GM18909 (cell line): ENCODE measurements at regions not wholly inside any gene's neighbourhood (a gene's known extent, or its start where the extent isn't known, plus 50 kb on each side); places are given as distances from the start of the nearest gene placed in this dataset.

Experiments used
- ATAC-seq: cut with Tn5 transposase; IDR thresholded peaks from one replicate; pipeline ENCODE4 v1.9.1; 2021; ENCODE audit warnings: mild to moderate bottlenecking; ENCODE audit not compliant: unreplicated experiment, poor library complexity

GRCh38 chr2:14684516-14684915 lies 52.0 kb downstream of the LRATD1 start:
- ATAC-seq = no peak

DNA sequence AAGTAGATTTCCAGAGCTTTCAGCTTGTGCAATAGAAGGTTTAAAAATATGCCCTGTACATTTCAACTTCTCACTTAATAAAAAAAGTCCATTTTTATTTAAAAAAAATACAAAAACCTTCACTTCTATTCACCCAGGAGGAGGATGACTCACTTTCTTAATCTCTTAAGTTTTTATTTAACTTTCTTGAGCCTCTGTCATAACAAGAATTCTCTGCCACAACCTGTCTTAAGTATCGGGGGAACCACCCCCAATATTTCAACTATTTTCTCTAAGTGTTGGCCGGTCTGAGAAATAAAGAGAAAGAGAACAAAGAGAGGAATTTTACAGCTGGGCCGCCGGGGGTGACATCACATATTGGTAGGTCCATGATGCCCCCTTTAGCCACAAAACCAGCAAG lies 58.4 kb downstream of the LRATD1 start:
- ATAC-seq = no peak

- no peak for ATAC-seq
Measured at GRCh38 chr2:14693874-14694273, 61.4 kb downstream of the LRATD1 start.

- ATAC-seq = no peak
Measured at GRCh38 chr2:14700753-14701152, 68.2 kb downstream of the LRATD1 start.

DNA sequence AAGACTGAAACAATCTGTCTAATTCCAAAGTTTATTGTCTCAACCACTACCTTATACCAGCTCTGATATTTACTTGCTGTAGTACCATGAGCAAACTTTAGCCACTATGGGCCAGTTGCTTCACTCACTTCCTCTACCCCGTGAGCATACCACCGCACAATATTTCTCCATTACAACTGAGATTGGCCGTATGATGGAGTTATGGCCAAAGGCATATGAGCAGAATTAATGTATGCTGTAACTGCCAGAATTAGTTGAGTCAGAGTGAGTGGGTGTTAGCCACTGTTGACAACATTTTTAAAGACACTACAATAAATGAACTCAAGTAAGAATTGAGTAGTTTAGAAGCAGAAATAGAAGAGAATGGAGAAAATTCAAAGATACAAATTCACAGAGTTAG lies 69.7 kb downstream of the LRATD1 start:
- ATAC-seq = no peak

GRCh38 chr2:14706201-14706600 lies 73.7 kb downstream of the LRATD1 start:
- no peak for ATAC-seq

- no peak for ATAC-seq
Measured at GRCh38 chr2:14712111-14712510, 79.6 kb downstream of the LRATD1 start.

GRCh38 chr2:14713248-14713647 lies 80.7 kb downstream of the LRATD1 start:
- no peak for ATAC-seq

GRCh38 chr2:14715600-14715999 lies 83.1 kb downstream of the LRATD1 start:
- no peak for ATAC-seq

DNA sequence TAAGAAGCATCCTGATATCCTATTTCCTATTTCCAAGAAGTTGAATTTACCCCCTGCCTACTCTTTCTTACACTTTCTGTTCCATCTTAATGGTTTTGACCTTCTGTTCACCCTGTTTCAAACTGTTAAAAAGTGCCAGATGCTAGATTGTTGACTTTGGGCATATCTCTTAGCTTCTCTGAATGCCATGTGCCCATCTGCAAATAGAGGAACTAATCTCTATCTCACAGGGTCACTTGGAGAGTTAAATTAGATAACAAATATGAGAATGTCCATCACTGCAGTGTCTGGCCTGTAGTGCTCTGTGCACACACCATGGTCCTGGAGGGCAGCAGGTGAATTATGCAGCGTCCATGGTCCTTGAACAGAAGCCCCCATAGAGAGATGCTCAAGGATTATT lies 83.8 kb downstream of the LRATD1 start:
- no peak for ATAC-seq

- ATAC-seq = no peak
Measured at GRCh38 chr2:14717131-14717530, 84.6 kb downstream of the LRATD1 start.

GRCh38 chr2:14720319-14720718 lies 87.8 kb downstream of the LRATD1 start:
- no peak for ATAC-seq

DNA sequence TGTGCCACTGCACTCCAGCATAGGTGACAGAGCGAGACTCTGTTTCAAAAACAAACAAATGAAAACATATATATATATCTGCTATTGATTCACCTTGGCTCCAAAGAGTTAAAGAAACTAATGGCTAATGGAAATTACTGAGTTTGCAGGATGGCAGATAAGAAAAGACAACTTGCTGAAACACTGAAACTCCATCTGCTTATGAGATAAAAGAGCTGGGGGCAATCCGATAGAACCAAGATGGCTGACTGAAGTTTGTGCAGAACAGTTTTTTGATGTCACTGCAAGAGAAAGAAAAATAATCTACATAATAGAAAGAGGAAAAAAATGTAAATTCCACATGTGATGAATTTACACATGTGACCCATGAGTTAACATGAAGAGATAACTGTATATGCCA lies 88.2 kb downstream of the LRATD1 start:
- ATAC-seq = no peak

DNA sequence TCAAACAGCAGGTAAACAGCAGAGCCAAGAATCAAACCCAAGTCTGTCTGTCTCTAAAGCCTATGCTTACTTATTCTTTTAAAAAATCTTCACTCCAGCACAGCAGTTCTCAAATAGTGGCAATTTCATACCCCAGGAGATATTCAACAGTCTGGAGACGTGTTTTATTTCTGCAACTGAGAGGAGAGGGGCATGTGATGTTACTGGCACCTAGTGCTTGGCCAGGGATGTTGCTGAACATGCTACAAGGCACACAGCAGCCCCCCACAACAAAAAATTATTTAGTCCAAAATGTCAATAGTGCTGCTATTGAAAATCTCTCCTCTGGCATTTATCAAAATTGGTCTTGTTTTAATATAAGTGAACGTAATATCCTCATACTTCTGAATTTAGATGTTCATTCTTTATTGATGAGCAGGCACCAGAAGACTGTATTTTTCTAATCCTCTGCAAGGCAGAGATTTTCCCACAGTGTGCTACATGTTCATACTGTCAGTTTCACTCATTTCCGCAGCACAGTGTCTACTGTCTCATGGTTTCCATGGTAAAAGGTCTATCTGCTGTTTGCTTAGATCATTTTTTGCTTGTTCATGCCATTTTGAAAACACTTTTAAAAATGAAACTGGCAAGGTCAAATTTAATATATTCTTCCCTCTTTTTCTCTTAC lies 90.5 kb downstream of the LRATD1 start:
- ATAC-seq = no peak

DNA sequence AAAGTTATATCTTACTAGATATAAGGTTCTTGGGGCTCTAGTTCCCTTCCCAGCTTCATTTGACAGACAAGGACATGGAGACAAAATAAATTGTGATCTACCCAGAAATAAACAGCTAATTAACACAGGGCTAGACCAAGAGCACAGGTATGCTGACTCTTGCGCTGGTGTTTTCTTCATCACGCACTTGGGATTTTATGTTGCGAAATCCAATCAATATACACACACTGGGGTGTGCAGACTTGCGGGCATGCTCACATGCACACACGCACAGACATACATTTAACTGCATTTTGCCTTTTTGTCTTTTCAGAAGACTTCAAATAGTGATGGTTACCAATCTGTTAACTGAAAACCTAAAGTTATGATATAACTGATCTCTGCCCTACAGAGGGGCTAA lies 91.2 kb downstream of the LRATD1 start:
- ATAC-seq = no peak

DNA sequence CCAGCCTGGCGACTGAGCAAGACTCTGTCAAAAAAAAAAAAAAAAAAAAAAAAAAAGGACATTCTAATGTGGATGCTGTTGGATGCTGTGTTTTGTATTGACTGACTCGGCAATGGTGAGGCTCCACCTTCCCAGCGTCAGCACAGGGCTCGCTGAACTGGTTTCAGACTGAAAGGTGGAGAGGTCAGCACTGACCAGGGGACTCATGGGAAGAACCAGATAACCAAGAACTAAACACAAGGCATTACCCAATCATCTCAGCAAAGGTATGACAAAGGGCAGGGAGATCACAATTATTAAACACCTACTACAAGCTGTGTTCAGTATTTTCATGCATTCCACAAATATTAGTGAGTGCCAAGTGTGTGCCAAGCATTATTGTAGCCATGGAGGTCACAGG lies 103.2 kb downstream of the LRATD1 start:
- no peak for ATAC-seq

DNA sequence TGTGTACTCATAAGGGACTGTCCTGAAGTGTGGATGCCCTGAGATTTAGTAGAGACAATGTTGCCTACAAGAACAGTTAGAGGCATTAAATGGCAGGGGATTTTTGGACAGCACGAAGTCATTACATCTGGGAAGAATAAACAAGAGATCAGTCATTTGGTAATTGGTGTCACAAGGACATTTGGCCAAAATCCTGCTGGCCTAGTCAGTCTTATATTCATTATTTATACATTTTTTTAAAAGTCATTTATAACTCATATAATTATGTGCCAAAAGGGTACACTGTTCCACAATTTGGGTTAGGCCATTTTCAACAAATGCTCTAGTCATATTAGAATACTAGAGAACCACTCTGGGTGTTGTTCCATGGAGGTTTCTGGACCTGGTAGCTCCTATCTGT lies 104.7 kb downstream of the LRATD1 start:
- ATAC-seq = no peak

DNA sequence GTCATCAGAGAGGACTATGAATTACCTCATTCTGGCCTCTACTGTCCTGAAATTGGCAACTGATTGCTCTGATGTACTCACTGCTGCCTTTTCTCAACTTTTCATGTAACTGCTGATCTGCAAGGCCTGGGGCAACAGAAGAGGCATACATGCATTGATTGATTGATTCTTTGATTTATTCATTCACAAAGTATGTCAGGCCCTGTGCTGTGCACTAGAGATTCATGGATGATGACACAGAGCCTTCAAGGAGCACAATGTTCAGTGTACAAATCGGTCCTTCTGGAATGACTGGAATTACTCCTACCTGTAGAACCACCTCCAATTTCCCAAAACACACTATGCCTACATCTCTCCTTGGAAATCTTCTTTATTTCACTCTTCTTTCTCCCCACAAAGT lies 111.3 kb downstream of the LRATD1 start:
- ATAC-seq = no peak

GRCh38 chr2:14745288-14746076 lies 113.0 kb downstream of the LRATD1 start:
- ATAC-seq = no peak

DNA sequence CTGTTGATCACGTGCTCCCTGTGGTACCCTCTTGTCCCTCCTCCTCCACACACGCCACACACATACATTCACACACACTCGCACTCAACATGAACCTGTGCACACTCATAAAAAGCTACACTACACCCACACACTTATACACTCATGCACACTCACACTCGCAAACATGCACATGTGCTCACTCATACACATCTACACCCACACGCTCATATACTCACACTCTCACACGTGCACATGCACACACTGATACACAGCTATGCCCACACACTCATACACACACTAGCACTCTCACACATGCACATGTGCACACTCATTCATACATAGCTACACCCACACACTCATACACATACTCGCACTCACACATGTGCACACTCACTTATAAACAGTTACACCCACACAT lies 113.6 kb downstream of the LRATD1 start:
- ATAC-seq = no peak

DNA sequence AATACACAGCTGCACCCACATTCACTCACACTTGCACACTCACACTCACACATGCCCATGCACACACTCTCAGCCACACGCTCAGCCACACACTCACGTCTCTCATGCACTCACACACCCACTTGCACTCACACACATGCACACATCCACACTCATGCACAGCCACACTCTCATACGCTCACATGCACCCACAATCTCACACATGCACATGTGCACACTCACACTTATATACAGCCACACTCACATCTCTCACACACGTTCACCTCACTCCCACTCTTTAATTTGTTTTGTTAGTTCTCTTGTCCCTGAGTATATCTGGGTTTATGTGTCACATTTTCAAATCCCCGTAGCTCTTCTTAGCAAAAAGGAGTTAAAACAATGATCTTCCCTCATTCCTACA lies 114.9 kb downstream of the LRATD1 start:
- no peak for ATAC-seq

- ATAC-seq = no peak
Measured at GRCh38 chr2:14749884-14750283, 117.4 kb downstream of the LRATD1 start.
